WTC11 (cell line): ENCODE measurements at regions not wholly inside any gene's neighbourhood (a gene's known extent, or its start where the extent isn't known, plus 50 kb on each side); places are given as distances from the start of the nearest gene placed in this dataset.

Experiments
- CREM ChIP-seq: sonication (generic); formaldehyde crosslinking; IDR thresholded peaks from 2 replicates; pipeline ENCODE4 v1.8.1; 2022; ENCODE audit warnings: mild to moderate bottlenecking, missing genetic modification reagents, moderate library complexity
- GABPB1 ChIP-seq: sonication (generic); formaldehyde crosslinking; IDR thresholded peaks from 2 replicates; pipeline ENCODE4 v1.8.1; 2023; ENCODE audit warnings: mild to moderate bottlenecking, missing genetic modification reagents
- SOX15 ChIP-seq: fragments of 250-450 bp; sonication (Bioruptor Pico); IDR thresholded peaks from 2 replicates; pipeline ENCODE4 v1.9.0; 2021; ENCODE audit warnings: mild to moderate bottlenecking
- TF ChIP-seq, protein P1 (sequence below): fragments of 200-600 bp; IDR thresholded peaks from 2 replicates; pipeline ENCODE4 v1.8.0; 2022; ENCODE audit warnings: antibody characterized with exemption

DNA sequence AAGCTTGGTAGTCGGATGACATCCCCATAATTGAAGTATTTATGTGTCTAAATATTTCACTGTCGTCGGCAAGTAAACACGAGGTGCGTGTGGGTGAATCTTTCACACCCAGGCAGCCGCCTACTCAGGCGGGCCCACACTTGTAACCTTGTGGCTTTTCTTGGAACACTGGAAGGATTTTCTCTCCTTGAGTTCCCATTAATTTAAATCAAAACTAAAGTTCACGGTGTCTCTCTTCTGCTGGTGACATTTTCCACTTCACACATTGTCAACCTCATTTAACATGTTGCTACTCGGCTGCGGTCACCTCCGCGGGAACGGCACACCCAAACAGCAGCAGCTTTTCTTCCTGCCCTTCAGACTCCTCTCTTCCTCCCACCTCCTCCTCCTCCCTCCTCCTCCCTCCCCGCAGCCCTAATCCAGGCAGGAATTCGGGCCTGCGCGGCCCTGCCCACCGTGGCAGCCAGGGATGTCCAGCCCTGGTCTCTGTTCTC is 336.6 kb downstream of the QKI start:
- TF ChIP-seq, protein P1, sequence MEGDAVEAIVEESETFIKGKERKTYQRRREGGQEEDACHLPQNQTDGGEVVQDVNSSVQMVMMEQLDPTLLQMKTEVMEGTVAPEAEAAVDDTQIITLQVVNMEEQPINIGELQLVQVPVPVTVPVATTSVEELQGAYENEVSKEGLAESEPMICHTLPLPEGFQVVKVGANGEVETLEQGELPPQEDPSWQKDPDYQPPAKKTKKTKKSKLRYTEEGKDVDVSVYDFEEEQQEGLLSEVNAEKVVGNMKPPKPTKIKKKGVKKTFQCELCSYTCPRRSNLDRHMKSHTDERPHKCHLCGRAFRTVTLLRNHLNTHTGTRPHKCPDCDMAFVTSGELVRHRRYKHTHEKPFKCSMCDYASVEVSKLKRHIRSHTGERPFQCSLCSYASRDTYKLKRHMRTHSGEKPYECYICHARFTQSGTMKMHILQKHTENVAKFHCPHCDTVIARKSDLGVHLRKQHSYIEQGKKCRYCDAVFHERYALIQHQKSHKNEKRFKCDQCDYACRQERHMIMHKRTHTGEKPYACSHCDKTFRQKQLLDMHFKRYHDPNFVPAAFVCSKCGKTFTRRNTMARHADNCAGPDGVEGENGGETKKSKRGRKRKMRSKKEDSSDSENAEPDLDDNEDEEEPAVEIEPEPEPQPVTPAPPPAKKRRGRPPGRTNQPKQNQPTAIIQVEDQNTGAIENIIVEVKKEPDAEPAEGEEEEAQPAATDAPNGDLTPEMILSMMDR = no peak
- no peak for TF ChIP-seq CREM (CRISPR knock-in tag)
- no peak for TF ChIP-seq SOX15 (CRISPR knock-in tag)
- TF ChIP-seq GABPB1 (CRISPR knock-in tag) = no peak
